H1 (cell line): ENCODE measurements at regions not wholly inside any gene's neighbourhood (a gene's known extent, or its start where the extent isn't known, plus 50 kb on each side); places are given as distances from the start of the nearest gene placed in this dataset.

Experiments
- CTCF ChIA-PET: fragments of 300-600 bp; sonication (Branson Sonifier 250); formaldehyde crosslinking; loops from one replicate; lab custom pipeline; 2021; ENCODE audit not compliant: partially characterized antibody; lab: Charles Lee
- POLR2A ChIA-PET: fragments of 300-600 bp; sonication (Branson Sonifier 250); formaldehyde crosslinking; loops from one replicate; lab custom pipeline; 2021; ENCODE audit warnings: inconsistent platforms; ENCODE audit not compliant: partially characterized antibody; lab: Charles Lee
- DNase-seq, 2 experiments: peaks; one replicate each; pipeline versions ENCODE4 v3.0.0 to v3.0.0-alpha.2; 2010 to 2022; ENCODE audit warnings: low spot score in 2 of 2, low read depth in 1 of 2, mixed read lengths in 1 of 2
- FAIRE-seq: peaks from 2 replicates; lab custom pipeline; 2011; peaks lifted over from hg19 to GRCh38; lab: Jason Lieb, UNC
- H2AFZ ChIP-seq: 2 replicates; pipeline ENCODE4 v1.8.1; 2012; ENCODE audit warnings: low read length, inconsistent platforms
- H2AK5ac ChIP-seq: 2 replicates; pipeline ENCODE4 v1.6.1; 2013; ENCODE audit warnings: low read depth, low read length
- H2BK120ac ChIP-seq: replicated peaks from 2 replicates; pipeline ENCODE3; 2013; ENCODE audit warnings: low read depth, low read length, inconsistent platforms
- H2BK12ac ChIP-seq: 2 replicates; pipeline ENCODE4 v1.6.1; 2013; ENCODE audit warnings: low read depth, low read length
- H2BK15ac ChIP-seq: 2 replicates; pipeline ENCODE4 v1.6.1; 2013; ENCODE audit warnings: low read length
- H2BK20ac ChIP-seq: 2 replicates; pipeline ENCODE4 v1.6.1; 2013; ENCODE audit warnings: low read length
- H2BK5ac ChIP-seq: 2 replicates; pipeline ENCODE4 v1.6.1; 2013; ENCODE audit warnings: low read depth, low read length
- H3K14ac ChIP-seq: 2 replicates; pipeline ENCODE4 v1.6.1; 2013; ENCODE audit warnings: inconsistent platforms; ENCODE audit not compliant: insufficient read length
- H3K18ac ChIP-seq: 2 replicates; pipeline ENCODE4 v1.6.1; 2013; ENCODE audit warnings: low read length; ENCODE audit errors: extremely low read depth
- H3K23ac ChIP-seq: 2 replicates; pipeline ENCODE4 v1.6.1; 2013; ENCODE audit warnings: inconsistent platforms; ENCODE audit not compliant: insufficient read length
- H3K23me2 ChIP-seq: 2 replicates; pipeline ENCODE4 v1.6.1; 2013; ENCODE audit warnings: low read depth, low read length
- H3K27ac ChIP-seq: 2 replicates; pipeline ENCODE4 v1.6.1; 2011; ENCODE audit warnings: low read depth, low read length, inconsistent platforms
- H3K27me3 ChIP-seq, 4 experiments: replicated peaks in 1 of 4; 1 replicate in 1 of 4; 2 replicates in 3 of 4; pipeline versions ENCODE4 v1.6.1 to v1.8.1; 2011 to 2013; ENCODE audit warnings: low read length in 3 of 4, mild to moderate bottlenecking in 3 of 4, inconsistent platforms in 2 of 4, mixed read lengths in 2 of 4, moderate library complexity in 1 of 4; ENCODE audit not compliant: control insufficient read depth in 3 of 4, insufficient read depth in 3 of 4; ENCODE audit errors: extremely low read depth in 1 of 4
- H3K36me3 ChIP-seq, 4 experiments: 2 replicates each; pipeline versions ENCODE4 v1.6.1 to v1.8.1; 2011 to 2013; ENCODE audit warnings: mild to moderate bottlenecking in 4 of 4, low read length in 3 of 4, moderate library complexity in 2 of 4, control low read depth in 1 of 4, inconsistent platforms in 1 of 4; ENCODE audit not compliant: insufficient read depth in 4 of 4, control insufficient read depth in 2 of 4
- H3K4ac ChIP-seq: replicated peaks from 2 replicates; pipeline ENCODE3; 2013; ENCODE audit warnings: low read length, low read depth, mixed read lengths, inconsistent platforms; ENCODE audit not compliant: insufficient read length
- H3K4me1 ChIP-seq, 4 experiments: replicated peaks in 1 of 4; 1 replicate in 1 of 4; 2 replicates in 3 of 4; pipeline versions ENCODE4 v1.6.1 to v1.8.1; 2011 to 2013; ENCODE audit warnings: low read length in 3 of 4, inconsistent platforms in 2 of 4, mixed read lengths in 1 of 4; ENCODE audit not compliant: insufficient read depth in 4 of 4, control insufficient read depth in 3 of 4
- H3K4me2 ChIP-seq, 2 experiments: 2 replicates each; pipeline versions ENCODE4 v1.6.1 to v1.8.1; 2011 to 2013; ENCODE audit warnings: low read depth in 2 of 2, low read length in 2 of 2, control low read depth in 1 of 2, inconsistent platforms in 1 of 2, mild to moderate bottlenecking in 1 of 2; ENCODE audit not compliant: insufficient read depth in 1 of 2
- H3K4me3 ChIP-seq, 4 experiments: fragments of 200-600, 300-600 bp in 1 of 4; sonication (generic), shearing (Covaris generic), sonication (Bioruptor Twin) in 1 of 4; 2 replicates each; pipeline versions ENCODE4 v1.5.1 to v1.8.1; 2011 to 2016; ENCODE audit warnings: low read length in 4 of 4, low read depth in 3 of 4, control low read depth in 2 of 4, inconsistent platforms in 2 of 4, mild to moderate bottlenecking in 2 of 4, mixed read lengths in 1 of 4, moderate library complexity in 1 of 4; ENCODE audit not compliant: insufficient read depth in 2 of 4; ENCODE audit errors: extremely low read depth in 1 of 4
- H3K56ac ChIP-seq: replicated peaks from 2 replicates; pipeline ENCODE3; 2013; ENCODE audit warnings: low read depth, mild to moderate bottlenecking, mixed read lengths, low read length, inconsistent platforms; ENCODE audit not compliant: insufficient read length
- H3K79me1 ChIP-seq: 2 replicates; pipeline ENCODE4 v1.6.1; 2013; ENCODE audit warnings: low read depth, low read length, control low read depth
- H3K79me2 ChIP-seq, 2 experiments: 2 replicates each; pipeline versions ENCODE4 v1.6.1 to v1.8.1; 2012 to 2013; ENCODE audit warnings: low read length in 2 of 2, mild to moderate bottlenecking in 2 of 2, inconsistent platforms in 1 of 2; ENCODE audit not compliant: insufficient read depth in 2 of 2, control insufficient read depth in 1 of 2
- H3K9ac ChIP-seq, 4 experiments: replicated peaks in 1 of 4; 1 replicate in 1 of 4; 2 replicates in 3 of 4; pipeline versions ENCODE4 v1.6.1 to v1.8.1; 2011 to 2013; ENCODE audit warnings: low read depth in 3 of 4, low read length in 3 of 4, control low read depth in 2 of 4, mild to moderate bottlenecking in 2 of 4, moderate library complexity in 2 of 4, inconsistent platforms in 1 of 4; ENCODE audit errors: extremely low read depth in 1 of 4
- H3K9me3 ChIP-seq, 2 experiments: 2 replicates each; pipeline versions ENCODE4 v1.6.1 to v1.8.1; 2012 to 2013; ENCODE audit warnings: mild to moderate bottlenecking in 2 of 2, moderate library complexity in 2 of 2, control low read depth in 1 of 2, inconsistent platforms in 1 of 2, low read depth in 1 of 2, low read length in 1 of 2, mixed read lengths in 1 of 2; ENCODE audit not compliant: insufficient read depth in 2 of 2
- H4K20me1 ChIP-seq, 2 experiments: replicated peaks in 1 of 2; 2 replicates each; pipeline versions ENCODE3 to v1.8.1; 2011 to 2013; ENCODE audit warnings: inconsistent platforms in 2 of 2, low read length in 2 of 2, mild to moderate bottlenecking in 1 of 2; ENCODE audit not compliant: insufficient read depth in 2 of 2, control insufficient read depth in 1 of 2
- H4K5ac ChIP-seq: 2 replicates; pipeline ENCODE4 v1.6.1; 2013; ENCODE audit warnings: low read length, low read depth, mixed read lengths, inconsistent platforms; ENCODE audit not compliant: insufficient read length
- H4K8ac ChIP-seq: 2 replicates; pipeline ENCODE4 v1.8.0; 2013; ENCODE audit warnings: mild to moderate bottlenecking, moderate library complexity, low read length, inconsistent platforms; ENCODE audit not compliant: insufficient read depth; ENCODE audit errors: extremely low read depth
- H4K91ac ChIP-seq: replicated peaks from 2 replicates; pipeline ENCODE3; 2013; ENCODE audit warnings: low read length, mixed read lengths, inconsistent platforms; ENCODE audit not compliant: insufficient read length
- GABPA ChIP-seq: IDR thresholded peaks from 2 replicates; pipeline ENCODE4 v1.6.1; 2011; ENCODE audit warnings: mild to moderate bottlenecking, low read length, moderate library complexity, borderline replicate concordance; ENCODE audit not compliant: insufficient read depth
- HDAC2 ChIP-seq, 2 experiments: fragments of 300-600 bp in 1 of 2; sonication (generic) in 1 of 2; IDR thresholded peaks; 2 replicates each; pipeline ENCODE4 v1.6.1; 2011 to 2012; ENCODE audit warnings: low read depth in 2 of 2, low read length in 2 of 2, mild to moderate bottlenecking in 2 of 2, moderate library complexity in 2 of 2, borderline replicate concordance in 1 of 2, inconsistent platforms in 1 of 2
- KDM4A ChIP-seq: IDR thresholded peaks from one replicate; pipeline ENCODE4 v1.7.1; 2012; ENCODE audit warnings: low read depth, mild to moderate bottlenecking, moderate library complexity, low read length, inconsistent platforms; ENCODE audit not compliant: severe bottlenecking
- SIX5 ChIP-seq: IDR thresholded peaks from 2 replicates; pipeline ENCODE4 v1.6.1; 2011; ENCODE audit warnings: mild to moderate bottlenecking, low read depth, low read length
- WGBS, 2 experiments: shearing (Covaris generic) in 1 of 2; methylation state at CpG; one replicate each; pipeline versions ENCODE4 v1.1.6 to v1.1.7; 2013 to 2015; ENCODE audit warnings: low lambda C conversion rate in 2 of 2, mixed read lengths in 2 of 2, inconsistent platforms in 1 of 2, low coverage in 1 of 2, missing lambda C conversion rate in 1 of 2; ENCODE audit not compliant: insufficient replicate concordance in 2 of 2, insufficient coverage in 1 of 2, insufficient read length in 1 of 2; ENCODE audit errors: extremely low coverage in 1 of 2, missing lambda C conversion rate in 1 of 2; 5-methylcytosine and 5-hydroxymethylcytosine counted together

GRCh38 chr14:41505491-41505890 is 101.2 kb upstream of the LRFN5 start:
- Histone ChIP-seq H3K56ac (no peak overlapping the region), H3K18ac (no peak overlapping the region), H2BK20ac (no peak overlapping the region), H3K23ac (no peak overlapping the region), H2BK15ac (no peak overlapping the region), H4K91ac (no peak overlapping the region), H3K4me1 (no peaks in the 10 kb centered on the region), H3K9me3 (peaks cover 0 to 3% of the 10 kb centered on the region in 2 experiments; a peak in 1 of 4 replicates), H3K4me3 (no peak overlapping the region), H3K14ac (no peak overlapping the region), H3K27me3 (no peaks in the 10 kb centered on the region), H3K79me1 (no peaks in the 10 kb centered on the region), H3K23me2 (no peaks in the 10 kb centered on the region), H2AK5ac (no peak overlapping the region), H2BK12ac (no peak overlapping the region), H3K27ac (no peak overlapping the region), H3K4ac (no peak overlapping the region), H3K9ac (no peak overlapping the region), H2BK5ac (no peak overlapping the region), H4K8ac (no peak overlapping the region), H4K5ac (no peak overlapping the region), H4K20me1 (no peaks in the 10 kb centered on the region), H3K79me2 (no peaks in the 10 kb centered on the region), H3K36me3 (no peaks in the 10 kb centered on the region), H2BK120ac (no peak overlapping the region), H3K4me2 (no peak overlapping the region), H2AFZ (no peak overlapping the region)
- peak; percentile 45 for FAIRE-seq
- POLR2A ChIA-PET, result no interaction called here
- CTCF ChIA-PET, result no interaction called here
- DNase-seq, result peak in 1 of 2 experiments; percentile 29
- WGBS, 2 experiments, result 80% methylated on average over 2 of the region's 2 CpGs; no CpG with 5 or more reads in 1 of the 2 experiments
- TF ChIP-seq KDM4A (no peak), SIX5 (no peak), GABPA (no peak), HDAC2 (IDR thresholded peaks at IDR 0.05; ENCODE audit: borderline replicate concordance in 1 of 2, low read depth in 2 of 2, low read length in 2 of 2) (peak in 1 of 2 experiments; percentile 27; a peak in 1 of 4 replicates)
